Upper lobe of right lung (tissue), 1 donor: ENCODE measurements at regions not wholly inside any gene's neighbourhood (a gene's known extent, or its start where the extent isn't known, plus 50 kb on each side); places are given as distances from the start of the nearest gene placed in this dataset.

Experiments used
- ATAC-seq: fragments of 200-7000 bp; cut with Tn5 transposase; one replicate; pipeline ENCODE4 v1.9.1; 2020; ENCODE audit warnings: mild to moderate bottlenecking, moderate library complexity
- DNase-seq: peaks from one replicate; pipeline ENCODE4 v3.0.0-alpha.2; 2020
- H3K27ac ChIP-seq: fragments of 200-600 bp; one replicate; pipeline ENCODE4 v1.8.0; 2022
- H3K27me3 ChIP-seq: fragments of 200-600 bp; one replicate; pipeline ENCODE4 v1.8.0; 2022; ENCODE audit warnings: mild to moderate bottlenecking
- H3K36me3 ChIP-seq: fragments of 200-600 bp; one replicate; pipeline ENCODE4 v1.8.0; 2022
- H3K4me1 ChIP-seq: fragments of 200-600 bp; one replicate; pipeline ENCODE4 v1.8.0; 2022
- H3K4me3 ChIP-seq: fragments of 200-600 bp; one replicate; pipeline ENCODE4 v1.8.0; 2022; ENCODE audit warnings: mild to moderate bottlenecking
- H3K9me3 ChIP-seq: fragments of 200-600 bp; one replicate; pipeline ENCODE4 v1.8.0; 2022
- CTCF ChIP-seq: fragments of 200-600 bp; IDR thresholded peaks from one replicate; pipeline ENCODE4 v1.8.0; 2022; ENCODE audit warnings: antibody characterized with exemption
- intact Hi-C: fragments of 100-400 bp; cut with DNase I; formaldehyde crosslinking; loops from one replicate; pipeline ENCODE4 v1.11.0; 2022
- donor health status: DM: no; HTN: yes; CAD: no; lungs with severe emphysema.

GRCh38 chr5:172505845-172506244 is 51.5 kb upstream of the SH3PXD2B start:
- TF ChIP-seq CTCF, result no peak
- intact Hi-C loops, result no loop called here
- H3K9me3 ChIP-seq, result no peaks in the 10 kb centered on the region
- ATAC-seq (no peak), DNase-seq (peak; percentile 44)
- H3K27me3 ChIP-seq, result no peaks in the 10 kb centered on the region
- peaks cover 11% of the 10 kb centered on the region for H3K4me1 ChIP-seq
- no peak overlapping the region for H3K27ac ChIP-seq
- H3K4me3 ChIP-seq, result no peak overlapping the region
- H3K36me3 ChIP-seq, result no peaks in the 10 kb centered on the region

- Histone ChIP-seq H3K36me3 (no peaks in the 10 kb centered on the region), H3K9me3 (no peaks in the 10 kb centered on the region), H3K4me3 (no peak overlapping the region), H3K27me3 (no peaks in the 10 kb centered on the region), H3K4me1 (peaks cover 11% of the 10 kb centered on the region), H3K27ac (no peak overlapping the region)
- ATAC-seq, result no peak
- TF ChIP-seq CTCF, result no peak
- no peak for DNase-seq
- intact Hi-C loops, result no loop called here
Measured at GRCh38 chr5:172505403-172505759, 51.1 kb upstream of the SH3PXD2B start.

GRCh38 chr5:172504701-172505402 is 50.5 kb upstream of the SH3PXD2B start:
- intact Hi-C loops, result no loop called here
- TF ChIP-seq CTCF, result no peak
- no peak overlapping the region for H3K4me3 ChIP-seq
- DNase-seq, result peak; percentile 11
- peaks cover 11% of the 10 kb centered on the region for H3K4me1 ChIP-seq
- no peak for ATAC-seq
- no peaks in the 10 kb centered on the region for H3K27me3 ChIP-seq
- H3K27ac ChIP-seq, result peak overlapping the region; percentile 26
- no peaks in the 10 kb centered on the region for H3K36me3 ChIP-seq
- H3K9me3 ChIP-seq, result no peaks in the 10 kb centered on the region

- TF ChIP-seq CTCF, result no peak
- H3K4me1 ChIP-seq, result peaks cover 11% of the 10 kb centered on the region
- no peaks in the 10 kb centered on the region for H3K9me3 ChIP-seq
- no peaks in the 10 kb centered on the region for H3K27me3 ChIP-seq
- ATAC-seq (peak; percentile 58), DNase-seq (peak; percentile 60)
- no peaks in the 10 kb centered on the region for H3K36me3 ChIP-seq
- intact Hi-C loops, result no loop called here
- no peak overlapping the region for H3K4me3 ChIP-seq
- H3K27ac ChIP-seq, result peak overlapping the region; percentile 26
Measured at GRCh38 chr5:172503925-172504700, 49.8 kb upstream of the SH3PXD2B start.
